Type B pancreatic cell (in vitro differentiated cells): ENCODE measurements at regions not wholly inside any gene's neighbourhood (a gene's known extent, or its start where the extent isn't known, plus 50 kb on each side); places are given as distances from the start of the nearest gene placed in this dataset.

Source experiments
- DNase-seq: peaks from one replicate; pipeline ENCODE4 v3.0.0; 2021; ENCODE audit warnings: mixed read lengths; ENCODE audit not compliant: unreplicated experiment; ENCODE audit errors: extremely low spot score
- H3K27ac Mint-ChIP-seq: 2 replicates; pipeline ENCODE4 v1.8.0; 2021; ENCODE audit warnings: mild to moderate bottlenecking, mixed read lengths
- H3K27me3 Mint-ChIP-seq: 2 replicates; pipeline ENCODE4 v1.8.0; 2021; ENCODE audit warnings: mixed read lengths
- H3K36me3 Mint-ChIP-seq: 2 replicates; pipeline ENCODE4 v1.8.0; 2021; ENCODE audit warnings: mixed read lengths
- H3K4me1 Mint-ChIP-seq: one replicate; pipeline ENCODE4 v1.8.0; 2021; ENCODE audit warnings: mixed read lengths; ENCODE audit not compliant: unreplicated experiment
- H3K4me3 Mint-ChIP-seq: 2 replicates; pipeline ENCODE4 v1.8.0; 2021; ENCODE audit warnings: mild to moderate bottlenecking, mixed read lengths
- H3K9me3 Mint-ChIP-seq: 2 replicates; pipeline ENCODE4 v1.8.0; 2021; ENCODE audit warnings: mixed read lengths
- CTCF ChIP-seq: fragments of 200-600 bp; sonication (generic); conservative IDR thresholded peaks from 2 replicates; pipeline ENCODE4 v1.5.0; 2021; ENCODE audit warnings: antibody characterized with exemption, mild to moderate bottlenecking

GRCh38 chr9:89865981-89866380 is 261.2 kb downstream of the GADD45G start:
- Mint-ChIP-seq H3K27me3 (no peaks in the 10 kb centered on the region), H3K4me3 (no peak overlapping the region), H3K4me1 (peaks cover 26% of the 10 kb centered on the region), H3K27ac (no peak overlapping the region), H3K36me3 (no peaks in the 10 kb centered on the region), H3K9me3 (no peaks in the 10 kb centered on the region)
- DNase-seq, result no peak
- TF ChIP-seq CTCF, result no peak

- no peaks in the 10 kb centered on the region for H3K27me3 Mint-ChIP-seq
- no peak overlapping the region for H3K27ac Mint-ChIP-seq
- peaks cover 26% of the 10 kb centered on the region for H3K4me1 Mint-ChIP-seq
- no peaks in the 10 kb centered on the region for H3K36me3 Mint-ChIP-seq
- TF ChIP-seq CTCF, result no peak
- H3K9me3 Mint-ChIP-seq, result no peaks in the 10 kb centered on the region
- H3K4me3 Mint-ChIP-seq, result no peak overlapping the region
- no peak for DNase-seq
Observed at GRCh38 chr9:89866701-89867100, 261.9 kb downstream of the GADD45G start.

GRCh38 chr9:89868100-89868499 is 263.3 kb downstream of the GADD45G start:
- peaks cover 12% of the 10 kb centered on the region for H3K4me1 Mint-ChIP-seq
- no peak for TF ChIP-seq CTCF
- H3K27ac Mint-ChIP-seq, result no peak overlapping the region
- no peaks in the 10 kb centered on the region for H3K27me3 Mint-ChIP-seq
- H3K36me3 Mint-ChIP-seq, result no peaks in the 10 kb centered on the region
- no peak overlapping the region for H3K4me3 Mint-ChIP-seq
- DNase-seq, result no peak
- H3K9me3 Mint-ChIP-seq, result no peaks in the 10 kb centered on the region

GRCh38 chr9:89869793-89870580 is 265.2 kb downstream of the GADD45G start:
- H3K36me3 Mint-ChIP-seq, result no peaks in the 10 kb centered on the region
- no peak overlapping the region for H3K27ac Mint-ChIP-seq
- H3K4me3 Mint-ChIP-seq, result no peak overlapping the region
- H3K9me3 Mint-ChIP-seq, result no peaks in the 10 kb centered on the region
- no peak for TF ChIP-seq CTCF
- H3K4me1 Mint-ChIP-seq, result peaks cover 4% of the 10 kb centered on the region
- no peak for DNase-seq
- no peaks in the 10 kb centered on the region for H3K27me3 Mint-ChIP-seq

- Mint-ChIP-seq H3K36me3 (no peaks in the 10 kb centered on the region), H3K9me3 (no peaks in the 10 kb centered on the region), H3K4me1 (peaks cover 8% of the 10 kb centered on the region), H3K27ac (no peak overlapping the region), H3K4me3 (no peak overlapping the region), H3K27me3 (no peaks in the 10 kb centered on the region)
- TF ChIP-seq CTCF, result no peak
- DNase-seq, result no peak
Observed at GRCh38 chr9:89871871-89872331, 267.1 kb downstream of the GADD45G start.
